Endodermal cell (in vitro differentiated cells): ENCODE measurements at regions not wholly inside any gene's neighbourhood (a gene's known extent, or its start where the extent isn't known, plus 50 kb on each side); places are given as distances from the start of the nearest gene placed in this dataset.

Source experiments
- DNase-seq: peaks from one replicate; pipeline ENCODE4 v3.0.0-alpha.2; 2017
- H3K27ac ChIP-seq: 2 replicates; pipeline ENCODE4 v1.5.1; 2013; ENCODE audit warnings: mild to moderate bottlenecking, low read depth, low read length, moderate library complexity
- H3K27me3 ChIP-seq: 2 replicates; pipeline ENCODE4 v1.6.1; 2013; ENCODE audit warnings: mild to moderate bottlenecking, low read length, moderate library complexity; ENCODE audit not compliant: insufficient read depth, control insufficient read depth, poor library complexity, severe bottlenecking
- H3K36me3 ChIP-seq: 2 replicates; pipeline ENCODE4 v1.7.0; 2013; ENCODE audit warnings: mild to moderate bottlenecking, low read length, moderate library complexity; ENCODE audit not compliant: control insufficient read depth, insufficient read depth
- H3K4me1 ChIP-seq: one replicate; pipeline ENCODE4 v1.7.0; 2013; ENCODE audit warnings: low read length; ENCODE audit not compliant: control insufficient read depth, insufficient read depth
- H3K4me3 ChIP-seq: 2 replicates; pipeline ENCODE4 v1.5.1; 2013; ENCODE audit warnings: mild to moderate bottlenecking, low read length, moderate library complexity
- H3K9ac ChIP-seq: 2 replicates; pipeline ENCODE4 v1.6.1; 2013; ENCODE audit warnings: mild to moderate bottlenecking, low read length, moderate library complexity; ENCODE audit not compliant: poor library complexity, severe bottlenecking; ENCODE audit errors: extremely low read depth
- H3K9me3 ChIP-seq: 2 replicates; pipeline ENCODE4 v1.6.1; 2013; ENCODE audit warnings: mild to moderate bottlenecking, low read length, moderate library complexity; ENCODE audit not compliant: control insufficient read depth
- H3K27ac Mint-ChIP-seq: 2 replicates; pipeline ENCODE4 v1.8.0; 2020; ENCODE audit warnings: mixed read lengths
- H3K27me3 Mint-ChIP-seq: 2 replicates; pipeline ENCODE4 v1.8.0; 2021; ENCODE audit warnings: mild to moderate bottlenecking, mixed read lengths; ENCODE audit not compliant: insufficient read depth
- H3K36me3 Mint-ChIP-seq: 2 replicates; pipeline ENCODE4 v1.8.0; 2020; ENCODE audit warnings: low read depth, mixed read lengths
- H3K4me1 Mint-ChIP-seq: 2 replicates; pipeline ENCODE4 v1.8.0; 2020; ENCODE audit warnings: mixed read lengths
- H3K4me3 Mint-ChIP-seq: 2 replicates; pipeline ENCODE4 v1.8.0; 2020; ENCODE audit warnings: mild to moderate bottlenecking, moderate library complexity, mixed read lengths
- H3K9me3 Mint-ChIP-seq: 2 replicates; pipeline ENCODE4 v1.8.0; 2020; ENCODE audit warnings: mild to moderate bottlenecking, mixed read lengths
- CTCF ChIP-seq: fragments of 200-600 bp; sonication (generic); conservative IDR thresholded peaks from 2 replicates; pipeline ENCODE4 v1.5.0; 2021; ENCODE audit warnings: antibody characterized with exemption, mild to moderate bottlenecking
- WGBS, 2 experiments: methylation state at CpG; one replicate each; pipeline versions ENCODE4 v1.1.5 to v1.1.7; 2013; ENCODE audit warnings: missing lambda C conversion rate in 2 of 2, mixed read lengths in 1 of 2; ENCODE audit not compliant: insufficient coverage in 1 of 2, insufficient read length in 1 of 2; 5-methylcytosine and 5-hydroxymethylcytosine counted together

GRCh38 chr15:36434177-36434576 is 145.2 kb upstream of the CDIN1 start:
- no peak overlapping the region for H3K27ac Mint-ChIP-seq

GRCh38 chr15:36438499-36438898 is 140.9 kb upstream of the CDIN1 start:
- H3K9ac ChIP-seq, result no peak overlapping the region
- TF ChIP-seq CTCF, result no peak
- WGBS, 2 experiments, result 78 to 96% methylated on average over 2 to 3 of the region's 3 CpGs

More at GRCh38 chr15:36434177-36434576, 145.2 kb upstream of the CDIN1 start:
- H3K27me3 ChIP-seq, result no peaks in the 10 kb centered on the region
- Mint-ChIP-seq H3K27me3 (no peaks in the 10 kb centered on the region), H3K9me3 (no peaks in the 10 kb centered on the region), H3K4me3 (no peak overlapping the region), H3K4me1 (no peaks in the 10 kb centered on the region), H3K36me3 (no peaks in the 10 kb centered on the region)
- H3K9ac ChIP-seq, result no peak overlapping the region
- no peaks in the 10 kb centered on the region for H3K36me3 ChIP-seq
- no peak for DNase-seq
- H3K27ac ChIP-seq, result no peak overlapping the region
- no peaks in the 10 kb centered on the region for H3K9me3 ChIP-seq
- H3K4me3 ChIP-seq, result no peak overlapping the region
- H3K4me1 ChIP-seq, result no peaks in the 10 kb centered on the region
- no peak for TF ChIP-seq CTCF

GRCh38 chr15:36447373-36447772 is 132.1 kb upstream of the CDIN1 start:
- H3K9me3 Mint-ChIP-seq, result no peaks in the 10 kb centered on the region
- WGBS, 2 experiments, result 96 to 100% methylated on average over 1 to 2 of the region's 2 CpGs
- TF ChIP-seq CTCF, result no peak

More at GRCh38 chr15:36438499-36438898, 140.9 kb upstream of the CDIN1 start:
- no peaks in the 10 kb centered on the region for H3K9me3 ChIP-seq
- no peak overlapping the region for H3K4me3 ChIP-seq
- H3K4me3 Mint-ChIP-seq, result no peak overlapping the region
- no peak overlapping the region for H3K27ac ChIP-seq
- H3K36me3 ChIP-seq, result no peaks in the 10 kb centered on the region
- peaks cover 1% of the 10 kb centered on the region for H3K27me3 Mint-ChIP-seq
- H3K4me1 Mint-ChIP-seq, result no peaks in the 10 kb centered on the region
- no peaks in the 10 kb centered on the region for H3K9me3 Mint-ChIP-seq
- no peak overlapping the region for H3K27ac Mint-ChIP-seq
- H3K4me1 ChIP-seq, result no peaks in the 10 kb centered on the region
- no peak for DNase-seq
- no peaks in the 10 kb centered on the region for H3K36me3 Mint-ChIP-seq
- no peaks in the 10 kb centered on the region for H3K27me3 ChIP-seq

More at GRCh38 chr15:36447373-36447772, 132.1 kb upstream of the CDIN1 start:
- Mint-ChIP-seq H3K27ac (no peak overlapping the region), H3K4me3 (no peak overlapping the region), H3K27me3 (no peaks in the 10 kb centered on the region), H3K36me3 (no peaks in the 10 kb centered on the region), H3K4me1 (peaks cover 9% of the 10 kb centered on the region)
- Histone ChIP-seq H3K27ac (no peak overlapping the region), H3K9ac (no peak overlapping the region), H3K4me1 (no peaks in the 10 kb centered on the region), H3K27me3 (no peaks in the 10 kb centered on the region), H3K4me3 (no peak overlapping the region), H3K36me3 (no peaks in the 10 kb centered on the region), H3K9me3 (no peaks in the 10 kb centered on the region)
- DNase-seq, result no peak
